ENCODE measurements at regions not wholly inside any gene's neighbourhood (a gene's known extent, or its start where the extent isn't known, plus 50 kb on each side); places are given as distances from the start of the nearest gene placed in this dataset.

DNA sequence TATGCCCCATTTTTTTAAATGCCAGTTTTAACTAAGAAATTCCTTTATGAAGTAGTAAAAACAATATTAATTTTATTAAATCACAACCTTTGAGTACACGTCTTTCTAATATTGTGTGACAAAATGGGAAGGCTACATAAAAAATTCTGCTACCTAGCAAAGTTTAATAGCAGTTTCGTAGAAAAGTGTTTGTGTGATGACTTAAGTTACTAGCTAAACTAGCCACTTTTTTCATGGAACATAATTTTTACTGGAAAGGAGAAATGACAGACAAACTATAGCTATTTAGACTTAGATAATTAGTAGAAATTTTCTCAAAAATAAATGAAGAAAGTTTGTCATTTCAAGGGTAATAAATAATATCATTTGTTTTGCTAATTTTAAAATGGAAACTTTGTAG is 153.1 kb downstream of the GPAM start:
- Histone ChIP-seq H4K20me1 (ENCODE audit: insufficient read depth) (no peaks in the 10 kb centered on the region), H3F3A (ENCODE audit: insufficient read depth, low read depth) (no peaks in the 10 kb centered on the region), H3K27ac (no peak overlapping the region), H3K4me3 (no peak overlapping the region), H3K4me2 (no peak overlapping the region), H3K4me1 (replicated peaks; ENCODE audit: insufficient read depth) (no peaks in the 10 kb centered on the region), H3K9me2 (ENCODE audit: insufficient read depth) (no peaks in the 10 kb centered on the region), H3K36me3 (ENCODE audit: low read depth) (no peaks in the 10 kb centered on the region), H3K9me3 (ENCODE audit: insufficient read depth, low read depth) (no peaks in the 10 kb centered on the region), H3K27me3 (ENCODE audit: insufficient read depth, low read depth) (no peaks in the 10 kb centered on the region), H3K79me2 (ENCODE audit: low read depth) (no peaks in the 10 kb centered on the region), H2AFZ (no peak overlapping the region)
- TF ChIP-seq, protein P1, sequence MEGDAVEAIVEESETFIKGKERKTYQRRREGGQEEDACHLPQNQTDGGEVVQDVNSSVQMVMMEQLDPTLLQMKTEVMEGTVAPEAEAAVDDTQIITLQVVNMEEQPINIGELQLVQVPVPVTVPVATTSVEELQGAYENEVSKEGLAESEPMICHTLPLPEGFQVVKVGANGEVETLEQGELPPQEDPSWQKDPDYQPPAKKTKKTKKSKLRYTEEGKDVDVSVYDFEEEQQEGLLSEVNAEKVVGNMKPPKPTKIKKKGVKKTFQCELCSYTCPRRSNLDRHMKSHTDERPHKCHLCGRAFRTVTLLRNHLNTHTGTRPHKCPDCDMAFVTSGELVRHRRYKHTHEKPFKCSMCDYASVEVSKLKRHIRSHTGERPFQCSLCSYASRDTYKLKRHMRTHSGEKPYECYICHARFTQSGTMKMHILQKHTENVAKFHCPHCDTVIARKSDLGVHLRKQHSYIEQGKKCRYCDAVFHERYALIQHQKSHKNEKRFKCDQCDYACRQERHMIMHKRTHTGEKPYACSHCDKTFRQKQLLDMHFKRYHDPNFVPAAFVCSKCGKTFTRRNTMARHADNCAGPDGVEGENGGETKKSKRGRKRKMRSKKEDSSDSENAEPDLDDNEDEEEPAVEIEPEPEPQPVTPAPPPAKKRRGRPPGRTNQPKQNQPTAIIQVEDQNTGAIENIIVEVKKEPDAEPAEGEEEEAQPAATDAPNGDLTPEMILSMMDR (conservative IDR thresholded peaks at IDR 0.05), result no peak
- no peak for TF ChIP-seq EZH2 (IDR thresholded peaks at IDR 0.05; ENCODE audit: low read depth)
- BruUV-seq (replicated peaks), result no TSS peak
- ChIA-PET POLR2A (ENCODE audit: unreplicated experiment) (no interaction called here), CTCF (no interaction called here)
- intact Hi-C loops (cut with micrococcal nuclease; ENCODE audit: unreplicated experiment), result no loop called here
- DNase-seq, result no peak

DNA sequence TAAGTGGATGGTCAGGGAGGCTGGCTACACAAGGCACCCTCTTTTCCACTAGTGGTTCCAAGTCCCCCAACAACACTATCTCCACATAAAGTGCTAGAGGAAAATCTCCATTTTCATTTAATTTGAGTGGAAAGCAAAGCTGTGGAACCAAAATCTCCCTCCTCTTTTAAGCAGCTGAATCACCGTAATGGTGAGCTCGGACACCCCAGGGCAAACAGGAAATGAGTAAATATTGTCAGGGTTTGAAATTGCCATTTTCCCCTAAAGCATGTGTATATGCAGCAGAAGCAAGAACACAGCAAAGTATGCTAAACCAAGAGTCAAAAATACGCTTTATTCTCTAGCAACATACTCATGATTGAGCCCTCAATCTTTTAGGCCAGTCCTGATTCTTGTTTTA is 143.7 kb downstream of the GPAM start:
- BruUV-seq (replicated peaks), result no TSS peak
- Histone ChIP-seq H3K9me2 (ENCODE audit: insufficient read depth) (no peaks in the 10 kb centered on the region), H3F3A (ENCODE audit: insufficient read depth, low read depth) (no peaks in the 10 kb centered on the region), H3K27me3 (ENCODE audit: insufficient read depth, low read depth) (peaks cover 3% of the 10 kb centered on the region; the same call in 1 of the 2 replicates), H3K79me2 (ENCODE audit: low read depth) (no peaks in the 10 kb centered on the region), H4K20me1 (ENCODE audit: insufficient read depth) (no peaks in the 10 kb centered on the region), H3K4me1 (replicated peaks; ENCODE audit: insufficient read depth) (no peaks in the 10 kb centered on the region), H3K27ac (no peak overlapping the region), H2AFZ (no peak overlapping the region), H3K9me3 (ENCODE audit: insufficient read depth, low read depth) (no peaks in the 10 kb centered on the region), H3K4me2 (no peak overlapping the region), H3K36me3 (ENCODE audit: low read depth) (no peaks in the 10 kb centered on the region), H3K4me3 (no peak overlapping the region)
- ChIA-PET POLR2A (ENCODE audit: unreplicated experiment) (no interaction called here), CTCF (no interaction called here)
- no peak for TF ChIP-seq EZH2 (IDR thresholded peaks at IDR 0.05; ENCODE audit: low read depth)
- TF ChIP-seq, protein P1 (conservative IDR thresholded peaks at IDR 0.05), result no peak
- intact Hi-C loops (cut with micrococcal nuclease; ENCODE audit: unreplicated experiment), result no loop called here
- DNase-seq, result no peak

DNA sequence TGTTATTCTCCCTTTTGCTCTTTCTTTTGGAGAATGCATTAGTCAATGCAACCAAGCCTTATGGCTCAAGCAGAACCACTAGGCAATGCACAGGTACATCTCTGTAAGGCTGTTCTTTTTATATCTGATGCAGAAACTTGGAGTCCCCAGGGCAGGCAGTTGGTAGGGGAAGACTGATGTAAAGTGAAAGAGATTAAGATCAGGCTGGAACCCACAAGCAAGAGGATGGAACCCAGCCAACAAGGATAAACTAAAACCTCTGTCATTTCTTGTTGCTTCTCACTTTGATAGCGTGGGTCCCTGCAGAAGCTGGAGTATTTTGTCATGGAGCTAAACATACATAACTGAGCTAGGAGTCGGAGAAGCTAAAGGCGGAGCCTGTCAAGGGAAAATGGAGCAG is 142.9 kb downstream of the GPAM start:
- ChIA-PET CTCF (no interaction called here), POLR2A (ENCODE audit: unreplicated experiment) (no interaction called here)
- no peak for DNase-seq
- Histone ChIP-seq H3K79me2 (ENCODE audit: low read depth) (no peaks in the 10 kb centered on the region), H3K27me3 (ENCODE audit: insufficient read depth, low read depth) (peaks cover 3% of the 10 kb centered on the region; the same call in 1 of the 2 replicates), H3K9me2 (ENCODE audit: insufficient read depth) (no peaks in the 10 kb centered on the region), H3K4me2 (no peak overlapping the region), H3K4me1 (replicated peaks; ENCODE audit: insufficient read depth) (no peaks in the 10 kb centered on the region), H4K20me1 (ENCODE audit: insufficient read depth) (no peaks in the 10 kb centered on the region), H2AFZ (no peak overlapping the region), H3K36me3 (ENCODE audit: low read depth) (no peaks in the 10 kb centered on the region), H3K27ac (no peak overlapping the region), H3F3A (ENCODE audit: insufficient read depth, low read depth) (no peaks in the 10 kb centered on the region), H3K9me3 (ENCODE audit: insufficient read depth, low read depth) (no peaks in the 10 kb centered on the region), H3K4me3 (no peak overlapping the region)
- no TSS peak for BruUV-seq (replicated peaks)
- intact Hi-C loops (cut with micrococcal nuclease; ENCODE audit: unreplicated experiment), result no loop called here
- TF ChIP-seq, protein P1 (conservative IDR thresholded peaks at IDR 0.05), result no peak
- TF ChIP-seq EZH2 (IDR thresholded peaks at IDR 0.05; ENCODE audit: low read depth), result no peak
